ENCODE measurements at regions not wholly inside any gene's neighbourhood (a gene's known extent, or its start where the extent isn't known, plus 50 kb on each side); places are given as distances from the start of the nearest gene placed in this dataset.

GRCh38 chr13:80096383-80096782 lies 244.5 kb downstream of the SPRY2 start:
- no peak for TF ChIP-seq CTCF (IDR thresholded peaks at IDR 0.05; ENCODE audit: low read depth, low read length)
- H3K4me3 ChIP-seq (ENCODE audit: low read depth, low read length), result no peak overlapping the region

GRCh38 chr13:80094526-80094925 lies 246.4 kb downstream of the SPRY2 start:
- no peak overlapping the region for H3K4me3 ChIP-seq (ENCODE audit: low read depth, low read length)
- no peak for TF ChIP-seq CTCF (IDR thresholded peaks at IDR 0.05; ENCODE audit: low read depth, low read length)

- no peak for TF ChIP-seq CTCF (IDR thresholded peaks at IDR 0.05; ENCODE audit: low read depth, low read length)
- no peak overlapping the region for H3K4me3 ChIP-seq (ENCODE audit: low read depth, low read length)
Measured at GRCh38 chr13:80093888-80094287, 247.0 kb downstream of the SPRY2 start.

- TF ChIP-seq CTCF (IDR thresholded peaks at IDR 0.05; ENCODE audit: low read depth, low read length), result no peak
- no peak overlapping the region for H3K4me3 ChIP-seq (ENCODE audit: low read depth, low read length)
Measured at GRCh38 chr13:80086304-80086721, 254.6 kb downstream of the SPRY2 start.

GRCh38 chr13:80083853-80084676 lies 256.9 kb downstream of the SPRY2 start:
- peak overlapping the region; percentile 34 for H3K4me3 ChIP-seq (ENCODE audit: low read depth, low read length)
- no peak for TF ChIP-seq CTCF (IDR thresholded peaks at IDR 0.05; ENCODE audit: low read depth, low read length)

GRCh38 chr13:80083081-80083852 lies 257.7 kb downstream of the SPRY2 start:
- TF ChIP-seq CTCF (IDR thresholded peaks at IDR 0.05; ENCODE audit: low read depth, low read length), result no peak
- peak overlapping the region; percentile 34 for H3K4me3 ChIP-seq (ENCODE audit: low read depth, low read length)

Data from WI38 (cell line).